HCT116 (cell line): ENCODE measurements at regions not wholly inside any gene's neighbourhood (a gene's known extent, or its start where the extent isn't known, plus 50 kb on each side); places are given as distances from the start of the nearest gene placed in this dataset.

Experiments
- CEBPB ChIP-seq: IDR thresholded peaks from 2 replicates; pipeline ENCODE4 v1.6.1; 2012; ENCODE audit warnings: low read depth
- CTCF ChIP-seq, 3 experiments: fragments of 200-600 bp in 1 of 3; sonication (generic) in 1 of 3; IDR thresholded peaks in 2 of 3; conservative IDR thresholded peaks in 1 of 3; 2 replicates each; pipeline ENCODE4 v1.5.1; 2012 to 2017; ENCODE audit warnings: low read depth in 2 of 3, low read length in 2 of 3, antibody characterized with exemption in 1 of 3, borderline replicate concordance in 1 of 3, control low read depth in 1 of 3, mild to moderate bottlenecking in 1 of 3, mixed read lengths in 1 of 3, mixed run types in 1 of 3, moderate library complexity in 1 of 3; ENCODE audit not compliant: insufficient read depth in 1 of 3
- ELF1 ChIP-seq: IDR thresholded peaks from 2 replicates; pipeline ENCODE4 v1.6.1; 2012; ENCODE audit warnings: low read depth, borderline replicate concordance
- EZH2 ChIP-seq: fragments of 200-600 bp; sonication (generic); IDR thresholded peaks from 2 replicates; pipeline ENCODE4 v1.6.1; 2017; ENCODE audit warnings: antibody characterized with exemption, mixed run types
- EZH2phosphoT487 ChIP-seq: fragments of 200-600 bp; IDR thresholded peaks from 2 replicates; pipeline ENCODE4 v1.6.1; 2018; ENCODE audit warnings: antibody characterized with exemption, borderline replicate concordance
- FOSL1 ChIP-seq: IDR thresholded peaks from 2 replicates; pipeline ENCODE4 v1.6.1; 2012; ENCODE audit warnings: low read depth
- POLR2AphosphoS5 ChIP-seq: IDR thresholded peaks from 2 replicates; pipeline ENCODE4 v1.6.1; 2011; ENCODE audit warnings: mild to moderate bottlenecking, low read depth, low read length, moderate library complexity
- REST ChIP-seq: IDR thresholded peaks from 2 replicates; pipeline ENCODE4 v1.6.1; 2012; ENCODE audit warnings: low read depth
- SRF ChIP-seq: IDR thresholded peaks from 2 replicates; pipeline ENCODE4 v1.6.1; 2012; ENCODE audit warnings: low read depth
- ZBTB33 ChIP-seq: IDR thresholded peaks from 2 replicates; pipeline ENCODE4 v1.6.1; 2011; ENCODE audit warnings: mild to moderate bottlenecking, low read length, moderate library complexity; ENCODE audit not compliant: insufficient replicate concordance; ENCODE audit errors: extremely low read depth
- ZFX ChIP-seq: fragments of 450-650 bp; IDR thresholded peaks from 2 replicates; pipeline ENCODE4 v1.6.1; 2017

- no peak for TF ChIP-seq CTCF (IDR thresholded peaks at IDR 0.05 in 2 of 3, conservative IDR thresholded peaks at IDR 0.05 in 1 of 3; ENCODE audit: borderline replicate concordance in 1 of 3, insufficient read depth in 1 of 3, low read depth in 2 of 3, low read length in 2 of 3)
- TF ChIP-seq EZH2 = no peak
- no peak for TF ChIP-seq ZBTB33
- TF ChIP-seq CEBPB = no peak
- TF ChIP-seq EZH2phosphoT487 = no peak
- TF ChIP-seq ELF1 = no peak
- TF ChIP-seq POLR2AphosphoS5 = no peak
- no peak for TF ChIP-seq REST
- TF ChIP-seq FOSL1 = no peak
- no peak for TF ChIP-seq SRF
- no peak for TF ChIP-seq ZFX
Measured at GRCh38 chr3:148457886-148458285, 239.8 kb upstream of the AGTR1 start.
